Psoas muscle (tissue), 7 donors: ENCODE measurements at regions not wholly inside any gene's neighbourhood (a gene's known extent, or its start where the extent isn't known, plus 50 kb on each side); places are given as distances from the start of the nearest gene placed in this dataset.

Experiments used
- ATAC-seq, 4 donors: fragments of 200-7000 bp; cut with Tn5 transposase; one replicate each; pipeline ENCODE4 v1.9.1; 2020; ENCODE audit warnings: moderate library complexity in 3 of 4, mild to moderate bottlenecking in 2 of 4
- DNase-seq, 2 donors: peaks; one replicate each; pipeline ENCODE4 v3.0.0-alpha.2; 2020
- H3K27ac ChIP-seq: fragments of 200-600 bp; one replicate; pipeline ENCODE4 v1.8.0; 2022
- H3K27me3 ChIP-seq, 3 donors: fragments of 200-600 bp in 1 of 3; one replicate each; pipeline versions ENCODE4 v1.6.1 to v1.8.0; 2013 to 2022; ENCODE audit warnings: low read length in 2 of 3, mild to moderate bottlenecking in 2 of 3, moderate library complexity in 1 of 3; ENCODE audit not compliant: insufficient read depth in 3 of 3
- H3K36me3 ChIP-seq, 2 donors: fragments of 200-600 bp in 1 of 2; one replicate each; pipeline versions ENCODE4 v1.6.1 to v1.8.0; 2013 to 2022; ENCODE audit warnings: low read depth in 1 of 2, mild to moderate bottlenecking in 1 of 2, moderate library complexity in 1 of 2; ENCODE audit not compliant: insufficient read depth in 1 of 2
- H3K4me1 ChIP-seq: fragments of 200-600 bp; one replicate; pipeline ENCODE4 v1.8.0; 2022
- H3K4me3 ChIP-seq: fragments of 200-600 bp; one replicate; pipeline ENCODE4 v1.8.0; 2022; ENCODE audit warnings: mild to moderate bottlenecking
- H3K9me3 ChIP-seq: fragments of 200-600 bp; one replicate; pipeline ENCODE4 v1.8.0; 2022
- WGBS, 3 donors: extraction: QIAGEN DNeasy Blood & Tissue Kit; methylation state at CpG; one replicate each; pipeline versions ENCODE4 v1.1.6 to v1.1.7; 2013; 5-methylcytosine and 5-hydroxymethylcytosine counted together
- intact Hi-C, 2 donors: fragments of 100-400 bp; cut with DNase I; formaldehyde crosslinking; loops; one replicate each; pipeline versions ENCODE4 v1.11.0 to v1.14.2; 2022
- TF ChIP-seq, protein P1 (sequence below): fragments of 200-600 bp; IDR thresholded peaks from one replicate; pipeline ENCODE4 v1.8.0; 2022; ENCODE audit warnings: antibody characterized with exemption
- donor health status: healthy with polysubstance abuse.
- donor health status: DM: no; HTN: no; CAD: no; lungs with moderate emphysema.
- donor health status: Bipolar disorder and iron deficiency.
- donor health status: healthy.
- donor health status: DM: yes; HTN: yes; CAD: no.
- donor health status: DM: no; HTN: no; CAD: no.
- donor health status: DM: yes; HTN: yes; CAD: no.

DNA sequence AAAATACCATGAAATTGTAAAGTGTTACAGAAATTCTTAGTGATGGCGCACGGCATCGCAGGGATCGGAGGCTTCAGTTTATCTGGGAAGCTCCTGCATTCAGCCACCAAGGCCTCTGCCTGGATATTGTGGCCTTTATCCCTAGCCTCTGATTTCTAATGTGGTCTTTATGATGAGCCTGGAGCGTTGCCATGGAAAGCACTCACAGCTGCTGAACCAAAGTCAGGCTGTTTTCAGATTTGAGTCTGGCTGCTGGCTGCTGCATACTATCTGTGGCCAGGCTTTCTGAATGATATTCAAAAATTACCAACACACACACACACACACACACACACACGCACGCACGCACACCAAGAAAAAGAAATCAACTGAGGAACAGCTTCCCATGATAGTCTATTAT is 101.1 kb upstream of the ZNF366 start:
- no peaks in the 10 kb centered on the region for H3K27me3 ChIP-seq
- no peak overlapping the region for H3K4me3 ChIP-seq
- WGBS, 3 donors, result 63 to 69% (median 65%) methylated on average over 8 of the region's 8 CpGs
- no peaks in the 10 kb centered on the region for H3K9me3 ChIP-seq
- peaks cover 6% of the 10 kb centered on the region for H3K4me1 ChIP-seq
- no peak for ATAC-seq
- TF ChIP-seq, protein P1, sequence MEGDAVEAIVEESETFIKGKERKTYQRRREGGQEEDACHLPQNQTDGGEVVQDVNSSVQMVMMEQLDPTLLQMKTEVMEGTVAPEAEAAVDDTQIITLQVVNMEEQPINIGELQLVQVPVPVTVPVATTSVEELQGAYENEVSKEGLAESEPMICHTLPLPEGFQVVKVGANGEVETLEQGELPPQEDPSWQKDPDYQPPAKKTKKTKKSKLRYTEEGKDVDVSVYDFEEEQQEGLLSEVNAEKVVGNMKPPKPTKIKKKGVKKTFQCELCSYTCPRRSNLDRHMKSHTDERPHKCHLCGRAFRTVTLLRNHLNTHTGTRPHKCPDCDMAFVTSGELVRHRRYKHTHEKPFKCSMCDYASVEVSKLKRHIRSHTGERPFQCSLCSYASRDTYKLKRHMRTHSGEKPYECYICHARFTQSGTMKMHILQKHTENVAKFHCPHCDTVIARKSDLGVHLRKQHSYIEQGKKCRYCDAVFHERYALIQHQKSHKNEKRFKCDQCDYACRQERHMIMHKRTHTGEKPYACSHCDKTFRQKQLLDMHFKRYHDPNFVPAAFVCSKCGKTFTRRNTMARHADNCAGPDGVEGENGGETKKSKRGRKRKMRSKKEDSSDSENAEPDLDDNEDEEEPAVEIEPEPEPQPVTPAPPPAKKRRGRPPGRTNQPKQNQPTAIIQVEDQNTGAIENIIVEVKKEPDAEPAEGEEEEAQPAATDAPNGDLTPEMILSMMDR, result no peak
- H3K36me3 ChIP-seq, result no peaks in the 10 kb centered on the region
- intact Hi-C loops, result loop anchor here in 1 of 2 donors (5.0 kb wide), 1 partner anchor 214 kb away; no protein-coding TSS in a partner anchor
- H3K27ac ChIP-seq, result no peak overlapping the region
- no peak for DNase-seq

DNA sequence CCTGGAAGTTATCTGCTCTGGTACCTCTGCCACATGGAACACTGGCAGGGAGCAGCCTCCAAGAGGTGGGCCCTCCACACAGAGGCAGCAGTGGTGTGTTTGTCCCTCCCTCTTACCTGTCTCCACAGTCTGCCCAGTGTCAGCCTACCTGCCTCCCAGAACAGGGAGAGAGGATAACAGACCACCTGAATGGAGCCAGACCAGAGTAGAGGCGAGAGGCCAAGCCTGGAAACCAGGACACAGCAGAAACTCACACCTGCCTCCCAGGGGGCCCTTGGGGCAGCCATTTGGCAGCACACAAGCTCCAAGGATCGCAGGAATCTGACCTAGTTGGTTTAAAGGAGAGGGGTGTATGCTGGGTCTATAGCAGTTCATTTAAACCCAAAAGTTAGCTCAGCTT is 100.2 kb upstream of the ZNF366 start:
- intact Hi-C loops, result loop anchor here in 1 of 2 donors (5.0 kb wide), 1 partner anchor 215 kb away; no protein-coding TSS in a partner anchor
- Histone ChIP-seq H3K27ac (no peak overlapping the region), H3K4me3 (no peak overlapping the region), H3K36me3 (no peaks in the 10 kb centered on the region), H3K27me3 (no peaks in the 10 kb centered on the region), H3K4me1 (peaks cover 6% of the 10 kb centered on the region), H3K9me3 (no peaks in the 10 kb centered on the region)
- ATAC-seq, result no peak
- TF ChIP-seq, protein P1, result no peak
- DNase-seq, result no peak
- 63 to 89% (median 70%) methylated on average over 2 of the region's 2 CpGs for WGBS, 3 donors

- intact Hi-C loops, result loop anchor here in 1 of 2 donors (5.0 kb wide), 1 partner anchor 216 kb away; no protein-coding TSS in a partner anchor
- TF ChIP-seq, protein P1, result no peak
- Histone ChIP-seq H3K27me3 (no peaks in the 10 kb centered on the region), H3K4me3 (no peak overlapping the region), H3K27ac (no peak overlapping the region), H3K9me3 (no peaks in the 10 kb centered on the region), H3K4me1 (peaks cover 6% of the 10 kb centered on the region), H3K36me3 (no peaks in the 10 kb centered on the region)
- no peak for ATAC-seq
- 86 to 96% (median 93%) methylated on average over 4 to 5 of the region's 5 CpGs for WGBS, 3 donors
- no peak for DNase-seq
Observed at GRCh38 chr5:72606525-72606924, 99.3 kb upstream of the ZNF366 start.

- ATAC-seq (no peak), DNase-seq (no peak)
- TF ChIP-seq, protein P1, result no peak
- no peak overlapping the region for H3K4me3 ChIP-seq
- H3K27me3 ChIP-seq, result no peaks in the 10 kb centered on the region
- no peaks in the 10 kb centered on the region for H3K36me3 ChIP-seq
- H3K4me1 ChIP-seq, result peaks cover 3% of the 10 kb centered on the region
- H3K27ac ChIP-seq, result no peak overlapping the region
- H3K9me3 ChIP-seq, result no peaks in the 10 kb centered on the region
- intact Hi-C loops, result loop anchor here in 1 of 2 donors (5.0 kb wide), 1 partner anchor 217 kb away; no protein-coding TSS in a partner anchor
Observed at GRCh38 chr5:72605632-72606031, 98.4 kb upstream of the ZNF366 start.

GRCh38 chr5:72604798-72605154 is 97.6 kb upstream of the ZNF366 start:
- Histone ChIP-seq H3K4me3 (no peak overlapping the region), H3K27ac (peak overlapping the region; percentile 1), H3K27me3 (no peaks in the 10 kb centered on the region), H3K9me3 (no peaks in the 10 kb centered on the region), H3K4me1 (no peaks in the 10 kb centered on the region), H3K36me3 (no peaks in the 10 kb centered on the region)
- TF ChIP-seq, protein P1, result no peak
- ATAC-seq (no peak), DNase-seq (no peak)
- intact Hi-C loops, result loop anchor here in 1 of 2 donors (5.0 kb wide), 1 partner anchor 218 kb away; no protein-coding TSS in a partner anchor
- 60 to 70% (median 66%) methylated on average over 2 of the region's 2 CpGs for WGBS, 3 donors
